Right lobe of liver (tissue), 4 donors: ENCODE measurements at regions not wholly inside any gene's neighbourhood (a gene's known extent, or its start where the extent isn't known, plus 50 kb on each side); places are given as distances from the start of the nearest gene placed in this dataset.

ENCODE experiments used
- CTCF ChIP-seq, 4 donors: fragments of 200-600 bp in 3 of 4; fragments of 450-650 bp in 1 of 4; IDR thresholded peaks; one replicate each; pipeline versions ENCODE4 v1.5.1 to v1.8.0; 2016 to 2022; ENCODE audit warnings: antibody characterized with exemption in 4 of 4, mild to moderate bottlenecking in 2 of 4
- POLR2A ChIP-seq: fragments of 450-650 bp; IDR thresholded peaks from one replicate; pipeline ENCODE4 v1.6.1; 2017; ENCODE audit warnings: antibody characterized with exemption, mild to moderate bottlenecking
- donor health status: DM: no; HTN: no; CAD: no.
- donor health status: DM: no; HTN: no; CAD: no.
- donor health status: DM: no; HTN: yes; CAD: no.

- TF ChIP-seq CTCF (IDR thresholded peaks at IDR 0.05), result no peak
- TF ChIP-seq POLR2A, result no peak
These were observed 54.1 kb upstream of the NCAM2 start for GRCh38 chr21:20944139-20944538.
